Liver (tissue), 7 donors: ENCODE measurements at regions not wholly inside any gene's neighbourhood (a gene's known extent, or its start where the extent isn't known, plus 50 kb on each side); places are given as distances from the start of the nearest gene placed in this dataset.

Experiments
- DNase-seq: peaks from one replicate; pipeline ENCODE4 v3.0.0-alpha.2; 2017; ENCODE audit warnings: low spot score
- H3K27ac ChIP-seq, 2 donors: one replicate each; pipeline ENCODE4 v1.7.0; 2013; ENCODE audit warnings: inconsistent platforms in 2 of 2, low read length in 2 of 2, control low read depth in 1 of 2, low read depth in 1 of 2, mild to moderate bottlenecking in 1 of 2
- H3K27me3 ChIP-seq, 4 donors: one replicate each; pipeline versions ENCODE4 v1.6.1 to v1.7.0; 2013; ENCODE audit warnings: low read length in 3 of 4, inconsistent platforms in 1 of 4, mild to moderate bottlenecking in 1 of 4, moderate library complexity in 1 of 4; ENCODE audit not compliant: control insufficient read depth in 4 of 4, insufficient read depth in 4 of 4
- H3K36me3 ChIP-seq, 4 donors: one replicate each; pipeline versions ENCODE4 v1.6.1 to v1.7.0; 2013; ENCODE audit warnings: low read length in 3 of 4, mild to moderate bottlenecking in 3 of 4, low read depth in 1 of 4, moderate library complexity in 1 of 4; ENCODE audit not compliant: control insufficient read depth in 4 of 4, insufficient read depth in 3 of 4
- H3K4me1 ChIP-seq, 4 donors: one replicate each; pipeline versions ENCODE4 v1.6.1 to v1.7.0; 2013; ENCODE audit warnings: low read length in 3 of 4, mild to moderate bottlenecking in 3 of 4, moderate library complexity in 1 of 4; ENCODE audit not compliant: control insufficient read depth in 4 of 4, insufficient read depth in 4 of 4
- H3K4me3 ChIP-seq, 3 donors: one replicate each; pipeline versions ENCODE4 v1.6.1 to v1.7.0; 2013; ENCODE audit warnings: low read length in 3 of 3, control low read depth in 1 of 3, low read depth in 1 of 3, mild to moderate bottlenecking in 1 of 3
- H3K9ac ChIP-seq, 2 donors: one replicate each; pipeline ENCODE4 v1.7.0; 2013; ENCODE audit warnings: low read length in 2 of 2, mild to moderate bottlenecking in 2 of 2, moderate library complexity in 2 of 2, control low read depth in 1 of 2, low read depth in 1 of 2
- H3K9me3 ChIP-seq, 4 donors: one replicate each; pipeline versions ENCODE4 v1.6.1 to v1.7.0; 2013; ENCODE audit warnings: low read length in 3 of 4; ENCODE audit not compliant: control insufficient read depth in 4 of 4
- ATF3 ChIP-seq: IDR thresholded peaks from 2 replicates; pipeline ENCODE4 v1.6.1; 2016; ENCODE audit warnings: antibody characterized with exemption
- EGR1 ChIP-seq, 2 donors: IDR thresholded peaks; 2 replicates each; pipeline ENCODE4 v1.6.1; 2016 to 2018; ENCODE audit warnings: antibody characterized with exemption in 2 of 2, low read depth in 2 of 2
- FOXA1 ChIP-seq: IDR thresholded peaks from 2 replicates; pipeline ENCODE4 v1.6.1; 2016; ENCODE audit warnings: antibody characterized with exemption
- FOXA2 ChIP-seq: IDR thresholded peaks from 2 replicates; pipeline ENCODE4 v1.6.1; 2016; ENCODE audit warnings: antibody characterized with exemption
- GABPA ChIP-seq, 2 donors: IDR thresholded peaks in 1 of 2; conservative IDR thresholded peaks in 1 of 2; 2 replicates each; pipeline ENCODE4 v1.6.1; 2016; ENCODE audit warnings: antibody characterized with exemption in 2 of 2, mild to moderate bottlenecking in 1 of 2, moderate library complexity in 1 of 2
- HNF4A ChIP-seq, 2 donors: conservative IDR thresholded peaks; 2 replicates each; pipeline ENCODE4 v1.6.1; 2016; ENCODE audit warnings: antibody characterized with exemption in 2 of 2, mild to moderate bottlenecking in 2 of 2
- HNF4G ChIP-seq: IDR thresholded peaks from 2 replicates; pipeline ENCODE4 v1.6.1; 2016; ENCODE audit warnings: antibody characterized with exemption
- JUND ChIP-seq, 2 donors: IDR thresholded peaks; 2 replicates each; pipeline ENCODE4 v1.6.1; 2016; ENCODE audit warnings: antibody characterized with exemption in 2 of 2
- MAX ChIP-seq: IDR thresholded peaks from 2 replicates; pipeline ENCODE4 v1.6.1; 2016; ENCODE audit warnings: antibody characterized with exemption
- NR2F2 ChIP-seq: IDR thresholded peaks from 2 replicates; pipeline ENCODE4 v1.6.1; 2016; ENCODE audit warnings: antibody characterized with exemption
- RAD21 ChIP-seq, 2 donors: IDR thresholded peaks; 2 replicates each; pipeline ENCODE4 v1.6.1; 2016; ENCODE audit warnings: antibody characterized with exemption in 2 of 2, mild to moderate bottlenecking in 2 of 2
- REST ChIP-seq: IDR thresholded peaks from 2 replicates; pipeline ENCODE4 v1.6.1; 2016; ENCODE audit warnings: antibody characterized with exemption, mild to moderate bottlenecking
- RXRA ChIP-seq, 2 donors: IDR thresholded peaks; 2 replicates each; pipeline ENCODE4 v1.6.1; 2017 to 2018; ENCODE audit warnings: antibody characterized with exemption in 2 of 2, mild to moderate bottlenecking in 1 of 2
- SP1 ChIP-seq: IDR thresholded peaks from 2 replicates; pipeline ENCODE4 v1.6.1; 2018; ENCODE audit warnings: antibody characterized with exemption, mild to moderate bottlenecking
- TAF1 ChIP-seq: conservative IDR thresholded peaks from 2 replicates; pipeline ENCODE4 v1.6.1; 2016; ENCODE audit warnings: antibody characterized with exemption, mild to moderate bottlenecking
- YY1 ChIP-seq: IDR thresholded peaks from 2 replicates; pipeline ENCODE4 v1.6.1; 2016; ENCODE audit warnings: antibody characterized with exemption, mild to moderate bottlenecking
- ZBTB33 ChIP-seq: IDR thresholded peaks from 2 replicates; pipeline ENCODE4 v1.6.1; 2016; ENCODE audit warnings: antibody characterized with exemption
- WGBS: extraction: QIAGEN DNeasy Blood & Tissue Kit; methylation state at CpG from one replicate; pipeline ENCODE4 v1.1.7; 2013; 5-methylcytosine and 5-hydroxymethylcytosine counted together
- donor health status: healthy.
- donor health status: healthy.
- donor health status: healthy.
- donor health status: healthy.

GRCh38 chr3:5581743-5582142 lies 394.2 kb downstream of the EDEM1 start:
- WGBS = 65% methylated on average over 2 of the region's 2 CpGs
- TF ChIP-seq RAD21 (IDR thresholded peaks at IDR 0.05) = no peak
- TF ChIP-seq ZBTB33 = no peak
- no peak for TF ChIP-seq FOXA2
- TF ChIP-seq JUND (IDR thresholded peaks at IDR 0.05) = no peak
- TF ChIP-seq EGR1 (IDR thresholded peaks at IDR 0.05; ENCODE audit: low read depth in 2 of 2) = no peak
- TF ChIP-seq HNF4G = no peak
- no peak for TF ChIP-seq SP1
- no peak for TF ChIP-seq MAX
- TF ChIP-seq NR2F2 = no peak
- no peak for TF ChIP-seq RXRA (IDR thresholded peaks at IDR 0.05)
- TF ChIP-seq HNF4A (conservative IDR thresholded peaks at IDR 0.05) = no peak
- no peak for TF ChIP-seq GABPA (IDR thresholded peaks at IDR 0.05 in 1 of 2, conservative IDR thresholded peaks at IDR 0.05 in 1 of 2)
- TF ChIP-seq ATF3 = no peak
- TF ChIP-seq TAF1 = no peak
- no peak for TF ChIP-seq FOXA1
- no peak for TF ChIP-seq REST
- Histone ChIP-seq H3K9ac (no peak overlapping the region), H3K4me1 (no peaks in the 10 kb centered on the region), H3K36me3 (no peaks in the 10 kb centered on the region), H3K4me3 (no peak overlapping the region), H3K9me3 (no peaks in the 10 kb centered on the region), H3K27ac (no peak overlapping the region), H3K27me3 (peaks cover 0 to 6% (median 0%) of the 10 kb centered on the region in 4 donors)
- no peak for DNase-seq

- H3K27me3 ChIP-seq = peaks cover 0 to 3% (median 0%) of the 10 kb centered on the region in 4 donors
- H3K36me3 ChIP-seq = no peaks in the 10 kb centered on the region
- no peak for DNase-seq
- H3K9ac ChIP-seq = no peak overlapping the region
- H3K4me3 ChIP-seq = no peak overlapping the region
- H3K4me1 ChIP-seq = no peaks in the 10 kb centered on the region
- 34% methylated on average over 4 of the region's 4 CpGs for WGBS
- no peak overlapping the region for H3K27ac ChIP-seq
- no peaks in the 10 kb centered on the region for H3K9me3 ChIP-seq
- TF ChIP-seq YY1 (no peak), RXRA (IDR thresholded peaks at IDR 0.05) (no peak), MAX (no peak), ATF3 (no peak), FOXA1 (no peak), HNF4A (conservative IDR thresholded peaks at IDR 0.05) (no peak), GABPA (IDR thresholded peaks at IDR 0.05 in 1 of 2, conservative IDR thresholded peaks at IDR 0.05 in 1 of 2) (no peak), ZBTB33 (no peak), RAD21 (IDR thresholded peaks at IDR 0.05) (no peak), NR2F2 (no peak), REST (no peak)
These were observed 396.4 kb downstream of the EDEM1 start for GRCh38 chr3:5583920-5584319.
